Nephron (organoid): ENCODE measurements at regions not wholly inside any gene's neighbourhood (a gene's known extent, or its start where the extent isn't known, plus 50 kb on each side); places are given as distances from the start of the nearest gene placed in this dataset.

Experiments used
- H3K27ac Mint-ChIP-seq, 3 experiments: 2 replicates each; pipeline ENCODE4 v1.8.0; 2020; ENCODE audit warnings: mixed read lengths in 3 of 3, mild to moderate bottlenecking in 2 of 3, moderate library complexity in 1 of 3
- H3K27me3 Mint-ChIP-seq: 2 replicates; pipeline ENCODE4 v1.8.0; 2021; ENCODE audit warnings: low read depth, mild to moderate bottlenecking, moderate library complexity, mixed read lengths
- H3K36me3 Mint-ChIP-seq: 2 replicates; pipeline ENCODE4 v1.8.0; 2020; ENCODE audit warnings: low read depth, mixed read lengths
- H3K4me1 Mint-ChIP-seq: 2 replicates; pipeline ENCODE4 v1.8.0; 2020; ENCODE audit warnings: mixed read lengths
- H3K4me3 Mint-ChIP-seq, 3 experiments: 2 replicates each; pipeline ENCODE4 v1.8.0; 2020; ENCODE audit warnings: mild to moderate bottlenecking in 3 of 3, mixed read lengths in 3 of 3, moderate library complexity in 2 of 3
- H3K9me3 Mint-ChIP-seq: 2 replicates; pipeline ENCODE4 v1.8.0; 2020; ENCODE audit warnings: mixed read lengths
- CTCF ChIP-seq, 3 experiments: fragments of 200-600 bp; sonication (generic); IDR thresholded peaks; one replicate each; pipeline ENCODE4 v1.5.0; 2021; ENCODE audit warnings: antibody characterized with exemption in 3 of 3; ENCODE audit not compliant: unreplicated experiment in 3 of 3

GRCh38 chr9:91495450-91495849 is 71.8 kb upstream of the NFIL3 start:
- no peak for TF ChIP-seq CTCF (IDR thresholded peaks at IDR 0.05; ENCODE audit: unreplicated experiment in 3 of 3)
- Mint-ChIP-seq H3K36me3 (no peaks in the 10 kb centered on the region), H3K4me1 (peaks cover 12% of the 10 kb centered on the region)

DNA sequence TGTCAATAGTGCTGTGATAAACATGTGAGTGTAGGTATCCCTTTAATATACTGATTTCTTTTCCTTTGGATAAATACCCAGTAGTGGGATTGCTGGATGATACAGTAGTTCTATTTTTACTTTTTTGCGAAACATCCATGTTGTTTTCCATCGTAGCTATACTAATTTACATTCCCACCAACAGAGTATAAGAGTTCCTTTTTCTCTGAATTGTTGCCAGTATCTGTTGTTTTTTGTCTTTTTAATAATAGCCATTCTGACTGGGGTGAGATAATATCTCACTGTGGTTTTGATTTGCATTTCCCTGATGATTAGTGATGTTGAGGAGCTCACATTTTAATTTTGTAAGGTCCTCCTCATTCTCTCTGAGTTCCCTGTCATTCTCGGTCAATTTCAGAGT is 71.1 kb upstream of the NFIL3 start:
- no peak overlapping the region for H3K4me3 Mint-ChIP-seq
- no peaks in the 10 kb centered on the region for H3K9me3 Mint-ChIP-seq
- H3K4me1 Mint-ChIP-seq = peaks cover 15% of the 10 kb centered on the region
- TF ChIP-seq CTCF (IDR thresholded peaks at IDR 0.05; ENCODE audit: unreplicated experiment in 3 of 3) = no peak
- no peak overlapping the region for H3K27ac Mint-ChIP-seq
- H3K36me3 Mint-ChIP-seq = no peaks in the 10 kb centered on the region
- H3K27me3 Mint-ChIP-seq = peaks cover 4% of the 10 kb centered on the region

More at GRCh38 chr9:91495450-91495849, 71.8 kb upstream of the NFIL3 start:
- no peak overlapping the region for H3K27ac Mint-ChIP-seq
- H3K27me3 Mint-ChIP-seq = peaks cover 4% of the 10 kb centered on the region
- H3K4me3 Mint-ChIP-seq = no peak overlapping the region
- H3K9me3 Mint-ChIP-seq = no peaks in the 10 kb centered on the region

DNA sequence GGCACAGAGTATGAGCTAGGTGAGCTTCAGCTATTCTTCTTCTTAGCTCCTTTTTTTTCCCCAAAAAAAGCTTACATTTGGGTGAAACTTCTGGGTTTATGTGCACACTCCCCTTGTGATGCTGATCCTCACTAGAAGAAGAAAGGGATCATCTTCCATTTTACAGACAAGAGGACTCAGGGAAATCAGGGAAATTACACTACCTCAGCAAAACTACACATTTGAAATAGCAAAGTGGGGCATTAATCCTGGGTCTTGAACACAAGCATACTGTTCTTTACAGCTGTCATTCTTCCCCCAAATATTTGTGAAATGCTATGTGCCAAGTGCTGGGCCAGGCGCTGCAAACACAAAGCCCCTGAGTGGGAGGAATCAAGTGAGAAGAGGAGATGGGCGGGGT is 68.6 kb upstream of the NFIL3 start:
- no peaks in the 10 kb centered on the region for H3K9me3 Mint-ChIP-seq

GRCh38 chr9:91491624-91492023 is 68.0 kb upstream of the NFIL3 start:
- Mint-ChIP-seq H3K4me3 (no peak overlapping the region), H3K4me1 (peaks cover 25% of the 10 kb centered on the region), H3K36me3 (no peaks in the 10 kb centered on the region), H3K27me3 (peaks cover 4% of the 10 kb centered on the region), H3K27ac (no peak overlapping the region), H3K9me3 (no peaks in the 10 kb centered on the region)
- TF ChIP-seq CTCF (IDR thresholded peaks at IDR 0.05; ENCODE audit: unreplicated experiment in 3 of 3) = no peak

More for the DNA sequence above, 68.6 kb upstream of the NFIL3 start:
- H3K4me1 Mint-ChIP-seq = peaks cover 25% of the 10 kb centered on the region
- no peak overlapping the region for H3K27ac Mint-ChIP-seq
- H3K36me3 Mint-ChIP-seq = no peaks in the 10 kb centered on the region
- TF ChIP-seq CTCF (IDR thresholded peaks at IDR 0.05; ENCODE audit: unreplicated experiment in 3 of 3) = no peak
- H3K27me3 Mint-ChIP-seq = peaks cover 4% of the 10 kb centered on the region
- H3K4me3 Mint-ChIP-seq = no peak overlapping the region

- TF ChIP-seq CTCF (IDR thresholded peaks at IDR 0.05; ENCODE audit: unreplicated experiment in 3 of 3) = no peak
- H3K27me3 Mint-ChIP-seq = peaks cover 4% of the 10 kb centered on the region
Measured at GRCh38 chr9:91489361-91489899, 65.8 kb upstream of the NFIL3 start.

DNA sequence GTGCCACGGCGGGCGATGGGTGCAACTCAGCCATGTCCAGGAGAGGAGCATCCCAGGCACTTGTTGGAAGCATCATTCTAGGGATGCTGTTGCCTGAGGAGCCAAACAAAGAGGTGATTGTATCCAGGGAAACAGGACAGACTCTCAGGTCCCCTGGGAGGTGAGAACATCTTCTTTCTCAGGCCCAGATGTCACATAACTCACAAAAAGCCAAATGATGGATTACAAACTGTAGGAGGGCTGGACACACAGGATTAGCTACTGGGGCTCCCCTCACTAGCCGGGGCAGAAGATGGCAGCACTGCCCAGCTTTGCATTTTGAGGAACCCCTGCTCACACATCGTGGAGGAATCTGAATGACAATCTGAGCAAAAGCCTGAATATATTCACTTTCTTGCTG is 64.7 kb upstream of the NFIL3 start:
- Mint-ChIP-seq H3K36me3 (no peaks in the 10 kb centered on the region), H3K4me3 (no peak overlapping the region), H3K27ac (no peak overlapping the region), H3K27me3 (peaks cover 4% of the 10 kb centered on the region), H3K4me1 (peaks cover 13% of the 10 kb centered on the region), H3K9me3 (no peaks in the 10 kb centered on the region)
- no peak for TF ChIP-seq CTCF (IDR thresholded peaks at IDR 0.05; ENCODE audit: unreplicated experiment in 3 of 3)

More at GRCh38 chr9:91489361-91489899, 65.8 kb upstream of the NFIL3 start:
- Mint-ChIP-seq H3K4me1 (peaks cover 13% of the 10 kb centered on the region), H3K36me3 (no peaks in the 10 kb centered on the region), H3K4me3 (no peak overlapping the region), H3K27ac (no peak overlapping the region), H3K9me3 (no peaks in the 10 kb centered on the region)
